ENCODE measurements at regions not wholly inside any gene's neighbourhood (a gene's known extent, or its start where the extent isn't known, plus 50 kb on each side); places are given as distances from the start of the nearest gene placed in this dataset.

DNA sequence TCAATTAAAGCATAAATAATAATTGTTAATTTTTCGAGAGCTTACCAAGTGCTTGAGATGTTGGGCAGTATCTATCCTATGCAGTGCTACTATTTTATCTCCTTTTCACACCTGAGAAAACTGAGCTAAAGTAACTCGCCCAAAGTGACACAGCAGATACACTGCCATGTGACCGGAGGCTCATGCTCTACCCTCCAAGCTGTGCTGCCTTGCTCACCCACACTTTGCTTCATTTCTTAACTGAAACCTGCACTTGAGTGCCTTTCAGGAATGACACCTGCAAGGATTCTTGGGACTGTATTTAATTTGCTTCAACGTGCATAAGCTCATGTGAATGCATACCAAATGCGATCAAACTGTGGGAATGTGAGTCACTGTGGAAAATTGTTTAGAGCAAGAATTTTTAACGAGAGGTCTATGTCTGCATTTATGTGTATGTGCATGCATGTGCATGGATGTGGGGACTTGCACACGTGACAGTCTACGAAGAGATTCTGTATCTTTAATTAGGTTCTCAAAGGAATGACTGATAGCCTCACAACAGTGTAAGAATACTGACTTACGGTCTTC is 119.2 kb downstream of the ADCYAP1R1 start:
- no peak for DNase-seq

All from left hindlimb (tissue), 1 donor.